HG02970 (cell line): ENCODE measurements at regions not wholly inside any gene's neighbourhood (a gene's known extent, or its start where the extent isn't known, plus 50 kb on each side); places are given as distances from the start of the nearest gene placed in this dataset.

Experiments
- ATAC-seq: cut with Tn5 transposase; IDR thresholded peaks from one replicate; pipeline ENCODE4 v1.9.1; 2021; ENCODE audit warnings: mild to moderate bottlenecking, moderate library complexity, moderate number of reproducible peaks; ENCODE audit not compliant: unreplicated experiment, low FRiP score

DNA sequence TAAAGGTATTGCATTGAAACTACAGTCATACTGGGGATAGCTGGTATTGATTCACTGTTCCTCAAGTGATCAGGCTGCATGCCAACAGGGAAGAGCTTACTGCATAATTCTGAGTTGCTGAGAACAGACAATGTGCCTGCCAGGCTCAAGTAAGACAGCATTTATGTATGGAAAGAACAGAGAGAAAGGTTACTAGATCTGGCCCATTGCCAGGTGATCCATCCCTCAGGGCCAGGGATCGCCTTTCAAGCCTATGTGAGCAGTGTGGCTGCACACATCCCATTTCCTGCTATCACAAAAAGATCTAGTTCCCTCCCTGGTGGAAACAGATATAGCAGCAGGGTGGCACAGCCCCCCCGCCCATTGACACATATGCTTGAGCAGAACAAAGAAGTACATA is 254.0 kb downstream of the TMA16 start:
- ATAC-seq = no peak

DNA sequence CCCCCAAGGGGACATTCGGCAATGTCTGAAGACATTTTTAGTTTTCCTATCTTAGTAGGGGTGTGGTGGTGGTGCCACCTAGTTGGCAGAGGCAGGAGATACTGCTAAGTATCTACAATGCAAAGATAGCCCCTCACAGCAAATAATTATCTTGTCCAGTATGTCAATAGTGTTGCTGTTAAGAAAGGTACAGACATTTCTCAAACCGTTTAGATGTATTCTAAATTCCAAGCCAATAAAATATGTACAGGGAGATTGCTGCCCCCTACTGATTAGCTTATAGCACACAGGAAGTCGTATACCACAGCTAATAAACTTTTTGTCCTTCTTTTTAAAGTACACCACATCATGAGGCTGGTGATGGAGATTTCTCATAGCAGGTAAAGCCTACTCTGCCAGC is 260.5 kb downstream of the TMA16 start:
- ATAC-seq = no peak

DNA sequence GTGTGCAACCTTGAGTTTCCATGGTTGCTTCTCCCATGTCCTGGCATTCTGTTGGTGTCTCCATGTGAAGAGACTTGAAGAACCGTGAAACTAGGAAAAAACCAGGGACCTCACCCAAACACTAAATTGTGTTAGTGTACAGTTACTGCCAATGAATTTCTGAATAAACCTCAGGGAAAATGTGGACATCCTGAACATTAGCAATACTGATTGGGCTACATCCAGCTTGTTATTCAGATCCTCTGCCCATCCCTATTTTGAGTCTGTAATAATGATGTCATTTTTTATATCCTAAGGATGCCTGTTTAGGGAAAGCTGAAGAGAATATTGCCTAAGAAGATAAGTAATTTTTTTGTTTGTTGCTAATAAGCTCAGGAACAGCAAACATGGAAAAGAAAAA is 262.7 kb downstream of the TMA16 start:
- no peak for ATAC-seq

DNA sequence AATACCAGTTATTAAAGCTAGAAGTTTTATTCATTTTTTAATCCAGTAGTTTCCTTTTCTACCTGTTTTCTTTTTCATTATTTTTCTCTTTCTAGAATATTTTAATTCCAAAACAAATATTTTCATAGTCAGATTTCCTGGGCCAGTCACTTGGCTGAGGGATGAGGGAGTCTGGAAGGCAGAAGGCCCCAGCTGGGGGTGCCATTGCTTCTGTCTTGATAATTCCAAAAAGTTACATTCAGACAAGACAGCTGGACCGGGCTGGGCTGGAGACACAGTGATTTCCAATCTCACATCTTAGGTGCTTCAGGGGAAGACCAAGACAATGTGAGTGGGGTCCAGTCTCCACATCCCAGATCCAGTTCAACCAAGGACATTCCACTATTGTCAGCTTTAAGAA is 263.5 kb downstream of the TMA16 start:
- no peak for ATAC-seq

DNA sequence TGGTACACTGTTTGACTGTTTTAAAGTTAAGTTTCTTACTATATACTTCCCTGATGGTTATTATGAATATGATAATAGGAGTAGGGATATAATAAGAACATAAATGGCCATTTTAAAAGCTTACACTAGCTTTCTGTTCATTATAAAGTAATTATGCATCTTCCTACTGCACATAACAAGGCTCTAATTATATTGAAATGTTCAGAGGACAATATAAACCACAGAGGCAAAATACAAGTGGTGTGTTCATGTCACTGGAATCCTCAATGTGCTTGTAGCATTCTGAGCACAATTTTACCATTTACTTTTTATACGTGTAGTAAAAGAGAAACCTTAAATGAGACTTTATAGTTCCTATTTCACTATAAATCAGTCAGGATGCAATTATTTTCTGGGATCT is 268.3 kb downstream of the TMA16 start:
- no peak for ATAC-seq

DNA sequence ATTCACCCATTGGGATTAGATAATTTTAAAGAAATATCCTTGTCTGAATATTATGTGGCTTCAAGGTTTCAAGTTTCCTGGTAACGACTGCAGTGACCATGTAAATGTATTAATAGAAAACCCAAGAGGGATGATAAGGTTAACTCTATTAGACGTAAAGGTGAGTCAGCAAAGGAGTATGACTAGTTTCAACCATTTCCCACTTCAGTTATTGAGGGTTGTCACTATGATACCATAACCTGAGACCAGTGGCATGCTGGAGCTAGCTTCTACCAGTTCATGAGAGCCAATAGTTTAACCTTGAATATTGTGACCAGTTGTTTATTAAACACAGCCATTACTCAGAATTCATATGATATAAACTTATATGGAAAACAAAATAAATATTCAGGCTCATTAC is 270.1 kb downstream of the TMA16 start:
- no peak for ATAC-seq

DNA sequence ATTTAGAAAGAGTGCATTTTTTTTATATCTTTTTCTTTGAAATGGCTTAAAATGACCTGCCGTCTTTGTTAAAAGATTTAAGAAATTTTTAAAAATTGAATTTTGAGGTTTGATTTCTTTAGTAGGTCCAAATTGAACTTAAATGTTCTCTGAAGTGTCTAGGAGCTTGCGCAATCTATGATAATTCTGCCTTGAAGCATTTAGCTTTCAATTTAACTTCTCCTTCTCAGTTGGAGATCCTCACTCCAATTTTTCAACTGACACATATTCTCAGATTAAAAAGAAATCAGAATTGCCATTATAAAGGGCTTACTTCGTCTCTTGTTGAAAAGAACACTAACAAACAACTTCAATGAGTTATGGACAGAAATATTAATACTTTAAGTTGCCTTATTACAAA is 273.5 kb downstream of the TMA16 start:
- ATAC-seq = no peak

DNA sequence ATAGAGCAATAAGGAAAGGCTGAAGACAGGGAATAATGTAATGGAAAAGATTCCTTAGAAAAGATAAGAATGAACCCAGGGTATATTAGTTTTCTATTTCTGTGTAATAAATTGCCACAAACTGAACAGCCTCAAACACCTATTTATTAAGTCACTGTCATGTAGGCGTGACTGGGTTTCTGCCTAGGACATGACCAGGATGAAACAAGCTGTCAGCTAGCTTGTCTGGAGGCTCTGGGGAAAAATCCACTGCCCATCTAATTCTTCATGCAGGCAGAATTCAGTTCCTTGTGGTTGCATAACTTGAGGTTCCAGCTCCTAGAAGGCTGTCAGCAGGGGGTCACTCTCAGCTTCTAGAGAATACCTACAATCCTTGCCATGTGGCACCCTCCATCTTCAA is 277.7 kb downstream of the TMA16 start:
- ATAC-seq = no peak

DNA sequence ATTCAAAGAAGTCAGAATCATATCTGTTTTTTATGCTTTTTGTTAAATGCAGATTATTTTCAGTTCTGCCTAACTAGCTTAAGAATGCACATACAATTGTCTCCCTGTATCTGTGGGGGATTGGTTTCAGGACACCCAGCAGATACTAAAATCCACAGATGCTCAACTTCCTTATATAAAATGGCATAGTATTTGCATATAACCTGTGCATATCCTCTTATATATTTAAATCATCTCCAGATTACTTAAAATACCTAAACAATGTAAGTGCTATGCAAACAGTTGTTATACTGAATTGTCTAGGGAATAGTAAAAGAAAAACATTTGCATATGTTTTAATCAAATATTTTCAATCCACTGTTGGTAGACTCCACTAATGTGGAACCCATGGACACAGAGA is 279.4 kb downstream of the TMA16 start:
- ATAC-seq = no peak

DNA sequence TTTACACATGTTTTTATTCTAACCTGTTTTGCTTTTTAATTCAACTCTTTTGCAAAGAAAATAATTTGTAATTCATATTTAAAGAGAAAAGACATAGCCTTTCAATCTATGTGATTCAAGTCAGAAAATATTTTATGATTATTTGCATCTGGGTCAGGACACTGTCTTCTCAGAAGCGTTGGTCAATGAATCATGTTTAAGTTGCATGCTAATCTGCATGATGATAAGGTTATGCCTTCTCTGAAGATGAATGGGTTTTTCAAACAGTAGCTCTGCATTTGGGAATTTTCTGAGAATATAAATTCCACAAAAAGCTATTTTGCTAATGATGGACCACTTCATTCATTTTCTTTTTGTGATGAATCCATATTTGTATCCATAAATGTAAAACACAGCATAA is 282.5 kb downstream of the TMA16 start:
- no peak for ATAC-seq

DNA sequence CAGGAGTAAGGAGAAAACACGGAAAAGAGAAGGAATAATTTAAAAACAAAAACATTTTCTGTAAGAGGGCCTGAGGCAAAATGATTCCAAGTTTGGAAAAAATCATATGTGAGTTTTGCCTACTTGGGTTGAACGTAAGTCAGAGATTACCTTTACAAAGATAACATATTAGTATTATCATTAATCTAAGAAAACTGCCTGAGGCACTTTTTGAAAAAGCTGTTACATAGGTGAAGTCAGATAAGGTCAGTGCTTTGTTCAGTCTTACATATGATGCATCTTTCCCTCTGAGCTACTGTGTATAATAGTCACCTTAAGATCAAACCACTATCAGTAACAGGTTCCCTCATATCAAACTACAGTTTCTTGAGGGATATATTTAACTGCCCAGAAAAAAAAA is 287.2 kb downstream of the TMA16 start:
- ATAC-seq = no peak

DNA sequence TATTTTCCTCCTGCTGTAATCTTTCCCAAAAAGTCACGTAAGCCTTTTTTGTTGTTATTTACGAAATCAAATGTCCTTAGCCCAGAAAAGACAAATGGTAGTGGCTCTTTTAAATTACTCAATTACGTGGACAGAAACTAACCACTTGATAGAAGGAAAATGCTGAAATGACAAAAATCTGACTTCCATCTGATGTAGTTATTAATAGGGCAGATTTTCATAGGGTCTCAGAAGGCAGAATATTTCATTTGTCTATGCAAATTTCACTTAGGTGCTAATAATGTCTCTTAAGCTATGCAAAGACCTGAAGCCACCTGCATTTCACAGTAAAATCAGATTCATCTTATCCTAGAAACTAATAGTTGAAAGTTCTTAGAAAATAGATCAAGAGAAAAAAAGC is 295.7 kb downstream of the TMA16 start:
- no peak for ATAC-seq

DNA sequence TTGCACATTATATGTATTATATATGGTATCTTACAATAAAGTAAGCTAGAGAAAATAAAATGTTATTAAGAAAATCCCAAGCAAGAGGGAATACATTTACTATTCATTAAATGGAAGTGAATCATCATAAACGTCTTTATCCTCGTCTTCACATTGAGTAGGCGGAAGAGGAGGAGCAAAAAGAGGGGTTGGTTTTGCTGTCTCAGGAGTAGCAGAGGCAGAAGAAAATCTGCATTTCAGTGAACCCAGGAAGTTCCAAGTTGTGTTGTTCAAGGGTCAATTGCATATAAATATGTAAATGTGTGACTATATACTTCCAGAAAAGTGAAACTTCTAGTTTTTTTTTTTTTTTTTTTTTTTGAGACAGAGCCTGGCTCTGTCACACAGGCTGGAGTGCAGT is 301.4 kb downstream of the TMA16 start:
- no peak for ATAC-seq

DNA sequence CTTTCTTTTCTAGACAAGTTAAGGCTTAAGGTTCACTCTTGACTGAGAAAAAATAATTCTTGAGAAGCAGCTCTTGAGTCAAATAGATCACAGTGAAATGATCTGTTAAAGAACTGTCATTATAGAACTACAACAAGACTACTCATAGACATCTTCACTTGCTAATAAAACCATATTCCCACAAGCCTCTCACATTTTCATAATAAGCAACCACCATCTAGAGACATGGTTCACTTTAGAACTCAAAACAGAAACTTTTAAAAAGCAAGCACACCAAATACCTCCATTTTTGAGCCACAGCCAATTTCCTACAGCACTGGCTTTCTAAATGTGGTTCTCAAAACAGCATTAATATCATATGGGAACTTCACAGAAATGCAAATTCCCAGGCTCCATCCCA is 309.5 kb downstream of the TMA16 start:
- no peak for ATAC-seq

DNA sequence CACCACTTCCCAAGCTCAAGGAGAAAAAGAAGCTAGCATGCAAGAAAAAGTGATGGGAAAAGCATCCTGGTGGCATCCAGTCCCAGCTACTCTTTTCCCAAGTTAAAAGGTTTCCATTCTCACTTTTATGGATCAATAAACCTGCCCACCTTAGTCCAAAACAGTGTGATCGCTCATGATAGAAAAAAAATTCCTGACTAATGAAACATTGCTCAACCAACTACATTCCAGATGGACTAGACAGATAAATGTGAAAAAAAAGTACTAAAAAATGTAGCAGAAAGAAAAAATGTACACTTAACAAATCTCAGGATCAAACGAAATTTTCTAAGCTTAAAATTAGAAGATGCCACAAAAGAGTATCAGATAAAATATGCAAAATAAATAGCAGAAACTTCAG is 312.2 kb downstream of the TMA16 start:
- no peak for ATAC-seq

DNA sequence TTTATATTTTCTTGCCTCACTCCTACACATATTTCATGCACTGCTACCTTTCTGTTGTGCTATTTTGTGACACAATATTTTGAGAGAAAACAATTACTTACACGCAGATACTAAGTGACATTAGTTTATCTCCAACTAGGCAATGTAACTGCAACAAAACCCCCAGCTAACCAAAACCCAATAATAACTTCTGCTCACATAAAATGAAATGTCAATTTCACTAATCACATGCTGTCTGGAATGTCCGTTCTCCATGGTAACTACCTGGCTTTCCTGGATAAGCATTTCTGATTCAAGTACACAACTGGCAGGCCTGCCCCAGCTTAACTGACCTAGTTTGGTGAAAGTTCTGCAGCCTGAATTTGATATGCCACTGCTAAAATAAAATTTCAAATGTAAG is 313.5 kb downstream of the TMA16 start:
- ATAC-seq = no peak

DNA sequence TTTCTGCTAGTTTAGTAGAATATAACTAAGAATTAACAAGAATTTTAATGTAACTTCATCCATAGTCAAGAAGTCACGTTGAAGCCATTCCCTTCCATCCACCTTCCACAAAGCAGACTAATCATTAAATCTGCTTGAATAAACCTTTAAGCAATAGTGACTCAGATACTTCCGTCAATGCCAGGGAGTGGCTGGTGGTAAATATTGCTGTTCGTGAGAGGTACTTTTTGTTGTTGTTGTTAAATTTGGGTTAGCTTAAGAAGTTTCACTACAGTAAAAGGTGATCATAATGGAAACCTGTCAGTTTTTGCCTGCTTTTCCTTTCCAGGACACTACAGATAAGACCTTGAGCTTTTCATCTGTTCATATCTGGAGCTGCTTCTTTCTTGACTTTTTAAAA is 316.3 kb downstream of the TMA16 start:
- ATAC-seq = no peak

DNA sequence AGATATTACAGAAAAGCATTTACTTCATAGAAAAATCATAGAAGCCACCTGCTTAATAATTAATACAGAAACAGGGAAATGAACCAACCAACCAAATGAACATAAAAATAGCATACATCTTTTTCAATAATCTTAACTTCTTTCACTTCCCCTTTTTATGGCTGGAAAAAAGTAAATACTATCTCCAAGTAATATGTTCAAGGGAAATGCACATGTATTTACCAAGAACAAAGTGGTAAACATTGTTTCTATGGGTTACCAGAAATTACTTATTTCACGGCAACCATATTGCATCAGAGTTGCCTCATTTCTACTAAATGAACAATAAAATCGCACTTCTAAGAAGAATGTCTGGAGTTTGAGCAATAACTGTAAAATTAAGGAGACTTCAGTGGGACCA is 321.3 kb downstream of the TMA16 start:
- ATAC-seq = peak; percentile 79

DNA sequence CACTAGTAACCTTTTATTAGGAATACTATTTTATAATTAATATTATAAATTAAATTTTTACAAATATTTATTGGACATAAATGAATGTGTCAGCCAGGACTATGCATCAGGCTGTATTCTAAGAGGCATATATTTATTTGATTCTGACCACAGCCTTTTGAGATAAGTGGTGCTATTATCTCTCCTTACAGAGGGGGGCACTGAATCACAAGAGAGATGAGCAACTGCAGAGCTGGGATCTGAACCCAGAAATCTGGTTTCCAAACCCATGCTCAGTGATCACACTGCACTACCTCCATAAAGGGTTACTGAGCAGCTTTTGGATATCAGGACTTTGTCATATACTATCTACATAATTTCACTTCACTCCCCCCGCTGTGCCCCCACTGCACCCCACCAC is 322.0 kb downstream of the TMA16 start:
- no peak for ATAC-seq

DNA sequence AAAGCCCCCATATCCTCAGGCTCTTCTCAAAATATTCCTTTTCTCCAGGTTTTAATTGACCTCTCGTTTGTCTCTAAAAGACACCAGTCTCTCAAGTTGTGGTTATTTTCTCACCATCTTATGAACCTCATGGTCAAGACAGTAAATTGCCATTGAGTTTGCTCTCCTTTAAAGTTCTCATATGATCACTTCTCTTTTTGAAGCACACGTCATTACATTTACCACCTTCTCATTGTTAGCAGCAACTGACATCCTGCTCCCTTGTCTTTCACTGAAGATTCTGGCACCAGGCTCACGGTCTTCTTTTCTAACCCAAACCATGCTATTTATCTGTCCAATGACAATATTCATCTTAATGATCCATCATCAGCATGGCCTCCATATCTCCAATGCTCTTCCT is 324.2 kb downstream of the TMA16 start:
- ATAC-seq = no peak

DNA sequence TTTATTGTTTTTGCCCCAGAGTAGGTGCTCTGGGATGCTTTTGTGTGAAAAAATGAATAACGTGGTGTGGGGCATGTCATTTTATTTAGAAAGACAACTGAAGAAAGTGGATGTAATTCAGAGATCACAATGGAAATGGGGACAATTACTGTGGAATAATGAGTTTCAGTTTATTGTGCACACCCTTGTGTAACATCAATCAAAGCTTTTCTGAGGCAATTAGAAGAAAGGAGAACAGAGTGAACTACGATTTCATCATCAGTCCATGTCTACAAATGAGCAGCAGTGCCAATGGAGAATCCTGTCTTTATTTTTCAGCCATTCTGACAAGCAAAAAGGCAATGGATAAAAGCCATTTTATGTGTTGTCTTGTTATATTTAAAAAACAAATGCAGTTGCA is 339.2 kb downstream of the TMA16 start:
- no peak for ATAC-seq

DNA sequence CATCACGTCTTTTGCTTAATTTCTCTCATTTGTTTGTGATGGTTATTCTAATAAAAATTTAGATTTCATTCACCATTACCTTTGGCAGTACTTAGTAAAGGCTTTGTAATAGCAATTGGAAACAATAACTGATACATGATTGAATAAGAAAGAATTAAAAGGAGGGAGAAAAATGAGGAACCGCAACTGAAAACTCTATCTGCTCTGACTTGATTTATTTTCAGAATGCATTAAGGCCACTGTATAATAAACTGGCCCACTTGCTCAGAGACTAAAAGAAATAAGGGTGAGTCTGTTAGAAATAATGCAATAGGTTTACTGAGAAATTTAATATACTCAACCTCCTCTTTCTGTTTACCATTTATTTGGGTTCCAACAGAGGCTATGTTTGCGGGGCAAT is 351.5 kb downstream of the TMA16 start:
- ATAC-seq = no peak

DNA sequence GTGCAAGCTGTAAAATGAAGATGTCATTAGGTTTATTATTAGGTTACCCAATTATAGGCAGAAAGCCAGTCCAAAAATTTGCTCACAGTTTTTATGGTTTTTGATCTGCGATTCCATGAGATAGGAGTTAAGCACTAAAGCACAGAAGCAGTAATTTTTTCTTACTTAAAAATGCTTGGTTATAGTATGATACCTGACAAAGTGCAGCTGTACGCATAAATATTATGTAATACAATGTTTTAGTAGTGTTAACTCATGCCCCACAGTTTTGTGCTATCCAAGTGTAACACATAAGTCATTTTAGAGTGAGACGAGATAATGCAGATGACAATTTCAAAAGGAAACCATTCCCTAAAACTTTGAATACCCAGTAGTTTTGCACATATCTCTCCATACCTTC is 357.8 kb downstream of the TMA16 start:
- no peak for ATAC-seq

DNA sequence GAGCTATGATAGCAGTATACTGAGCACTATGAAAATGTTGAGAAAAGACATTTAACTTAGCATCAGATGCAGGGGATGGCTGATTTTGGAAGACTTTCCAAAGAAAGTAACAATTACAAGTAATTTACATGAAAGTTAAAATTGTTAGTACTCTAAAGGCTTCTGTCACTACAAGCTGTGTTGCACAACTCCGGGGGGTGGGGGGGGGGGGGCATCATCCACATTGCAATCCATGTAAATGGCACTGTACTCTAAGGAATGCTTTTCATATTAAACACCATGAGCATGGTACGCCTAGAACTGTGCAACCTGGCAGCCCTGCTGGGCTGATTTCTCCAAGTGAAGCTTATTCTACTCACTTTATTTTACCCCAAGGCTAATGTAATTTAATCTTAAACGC is 363.4 kb downstream of the TMA16 start:
- no peak for ATAC-seq
